ENCODE measurements at regions not wholly inside any gene's neighbourhood (a gene's known extent, or its start where the extent isn't known, plus 50 kb on each side); places are given as distances from the start of the nearest gene placed in this dataset.
"Not testable (repeated sequence)": the region's sequence is repeated elsewhere in the genome, so short reads cannot be mapped to it uniquely, and the experiment has no call there.

GRCh38 chr1:143574891-143575520 lies 396.8 kb downstream of the FAM72C start:
- Histone ChIP-seq H4K20me1 (ENCODE audit: insufficient read depth) (no peaks in the 10 kb centered on the region), H3K27ac (ENCODE audit: low read depth in 2 of 2, low read length in 1 of 2) (no peak overlapping the region), H3K79me2 (ENCODE audit: insufficient read depth) (no peaks in the 10 kb centered on the region), H2AFZ (ENCODE audit: low read depth) (no peak overlapping the region), H3K4me2 (no peak overlapping the region), H3K4me1 (ENCODE audit: control insufficient read depth in 1 of 2, insufficient read depth in 2 of 2, low read depth in 1 of 2, low read length in 1 of 2) (no peaks in the 10 kb centered on the region), H3K9me2 (no peaks in the 10 kb centered on the region), H3K9ac (no peak overlapping the region), H3F3A (replicated peaks; ENCODE audit: insufficient read depth) (no peaks in the 10 kb centered on the region), H3K27me3 (ENCODE audit: insufficient read depth) (no peaks in the 10 kb centered on the region; the same call in 1 of the 2 replicates), H3K4me3 (ENCODE audit: low read depth in 2 of 2, low read length in 1 of 2) (no peak overlapping the region), H3K9me3 (no peaks in the 10 kb centered on the region), H3K36me3 (replicated peaks in 1 of 2; ENCODE audit: control insufficient read depth in 1 of 2, insufficient read depth in 2 of 2, low read length in 1 of 2) (no peaks in the 10 kb centered on the region)
- TF ChIP-seq TCF12 (IDR thresholded peaks at IDR 0.05) = no peak
- ChIA-PET CTCF (no interaction called here), POLR2A (no interaction called here)
- 4% methylated on average over 4 of the region's 33 CpGs for WGBS (ENCODE audit: low lambda C conversion rate)
- no peak for DNase-seq

GRCh38 chr1:143572661-143573060 lies 399.1 kb downstream of the FAM72C start:
- H3F3A ChIP-seq (replicated peaks; ENCODE audit: insufficient read depth); CTCF ChIA-PET; H3K9ac ChIP-seq; H3K79me2 ChIP-seq (ENCODE audit: insufficient read depth); H3K4me1 ChIP-seq (ENCODE audit: control insufficient read depth in 1 of 2, insufficient read depth in 2 of 2, low read depth in 1 of 2, low read length in 1 of 2); H4K20me1 ChIP-seq (ENCODE audit: insufficient read depth); H3K4me2 ChIP-seq; POLR2A ChIA-PET; H3K27me3 ChIP-seq (ENCODE audit: insufficient read depth); H3K9me2 ChIP-seq; H3K27ac ChIP-seq (ENCODE audit: low read depth in 2 of 2, low read length in 1 of 2); H3K36me3 ChIP-seq (replicated peaks in 1 of 2; ENCODE audit: control insufficient read depth in 1 of 2, insufficient read depth in 2 of 2, low read length in 1 of 2); H3K4me3 ChIP-seq (ENCODE audit: low read depth in 2 of 2, low read length in 1 of 2); H2AFZ ChIP-seq (ENCODE audit: low read depth); DNase-seq; H3K9me3 ChIP-seq: not testable (repeated sequence)
- WGBS (ENCODE audit: low lambda C conversion rate) = 3% methylated on average over 5 of the region's 5 CpGs

GRCh38 chr1:143563761-143564160 lies 408.0 kb downstream of the FAM72C start:
- H3K27me3 ChIP-seq (ENCODE audit: insufficient read depth); CTCF ChIA-PET; H3K36me3 ChIP-seq (replicated peaks in 1 of 2; ENCODE audit: control insufficient read depth in 1 of 2, insufficient read depth in 2 of 2, low read length in 1 of 2); H4K20me1 ChIP-seq (ENCODE audit: insufficient read depth); H3K4me2 ChIP-seq; H3K9me3 ChIP-seq; H3K4me3 ChIP-seq (ENCODE audit: low read depth in 2 of 2, low read length in 1 of 2); H3K79me2 ChIP-seq (ENCODE audit: insufficient read depth); H3K9ac ChIP-seq; POLR2A ChIA-PET; H3K9me2 ChIP-seq; H3F3A ChIP-seq (replicated peaks; ENCODE audit: insufficient read depth); DNase-seq; H3K27ac ChIP-seq (ENCODE audit: low read depth in 2 of 2, low read length in 1 of 2); H3K4me1 ChIP-seq (ENCODE audit: control insufficient read depth in 1 of 2, insufficient read depth in 2 of 2, low read depth in 1 of 2, low read length in 1 of 2); H2AFZ ChIP-seq (ENCODE audit: low read depth): not testable (repeated sequence)
- 2% methylated on average over 10 of the region's 20 CpGs for WGBS (ENCODE audit: low lambda C conversion rate)

DNA sequence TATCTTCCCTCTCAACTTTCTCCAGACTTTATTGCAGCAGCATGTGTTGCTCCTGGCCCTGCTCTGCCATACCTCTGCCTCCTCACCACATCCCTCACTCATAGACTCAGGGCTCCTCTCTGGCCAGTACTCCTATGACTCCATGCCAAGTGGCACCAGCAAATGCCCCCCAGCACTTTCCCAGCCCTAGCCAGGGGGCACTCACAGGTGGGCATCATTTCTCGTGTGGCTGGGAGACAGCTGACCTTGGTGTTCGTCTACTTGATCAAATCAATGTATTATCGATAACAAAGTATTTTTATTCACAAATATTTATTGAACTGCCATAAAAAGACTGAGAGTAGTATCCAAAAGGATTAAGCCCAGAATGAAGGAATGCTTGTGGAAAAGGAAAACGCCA lies 418.2 kb downstream of the FAM72C start:
- Histone ChIP-seq H3K9ac (no peak overlapping the region), H2AFZ (ENCODE audit: low read depth) (no peak overlapping the region), H3K4me1 (ENCODE audit: control insufficient read depth in 1 of 2, insufficient read depth in 2 of 2, low read depth in 1 of 2, low read length in 1 of 2) (no peaks in the 10 kb centered on the region), H3F3A (replicated peaks; ENCODE audit: insufficient read depth) (no peaks in the 10 kb centered on the region), H3K4me3 (ENCODE audit: low read depth in 2 of 2, low read length in 1 of 2) (no peak overlapping the region), H3K27me3 (ENCODE audit: insufficient read depth) (no peaks in the 10 kb centered on the region), H3K9me3 (no peaks in the 10 kb centered on the region), H3K27ac (ENCODE audit: low read depth in 2 of 2, low read length in 1 of 2) (no peak overlapping the region), H3K9me2 (no peaks in the 10 kb centered on the region), H3K79me2 (ENCODE audit: insufficient read depth) (no peaks in the 10 kb centered on the region), H3K36me3 (replicated peaks in 1 of 2; ENCODE audit: control insufficient read depth in 1 of 2, insufficient read depth in 2 of 2, low read length in 1 of 2) (no peaks in the 10 kb centered on the region), H4K20me1 (ENCODE audit: insufficient read depth) (no peaks in the 10 kb centered on the region), H3K4me2 (no peak overlapping the region)
- TF ChIP-seq GATA2 (CRISPR knock-in tag; IDR thresholded peaks at IDR 0.05) (no peak), NRF1 (IDR thresholded peaks at IDR 0.05; ENCODE audit: low read depth, low read length) (no peak), CHD2 (IDR thresholded peaks at IDR 0.05; ENCODE audit: low read length, partially characterized antibody) (no peak), RXRA (IDR thresholded peaks at IDR 0.05; ENCODE audit: borderline replicate concordance, low read depth) (no peak), RCOR1 (IDR thresholded peaks at IDR 0.05; ENCODE audit: low read length) (no peak), RFX5 (IDR thresholded peaks at IDR 0.05; ENCODE audit: low read length) (no peak), TCF12 (IDR thresholded peaks at IDR 0.05) (no peak), ELF1 (IDR thresholded peaks at IDR 0.05) (no peak), EZH2phosphoT487 (IDR thresholded peaks at IDR 0.05; ENCODE audit: borderline replicate concordance, low read depth) (no peak)
- TF ChIP-seq, protein P1, sequence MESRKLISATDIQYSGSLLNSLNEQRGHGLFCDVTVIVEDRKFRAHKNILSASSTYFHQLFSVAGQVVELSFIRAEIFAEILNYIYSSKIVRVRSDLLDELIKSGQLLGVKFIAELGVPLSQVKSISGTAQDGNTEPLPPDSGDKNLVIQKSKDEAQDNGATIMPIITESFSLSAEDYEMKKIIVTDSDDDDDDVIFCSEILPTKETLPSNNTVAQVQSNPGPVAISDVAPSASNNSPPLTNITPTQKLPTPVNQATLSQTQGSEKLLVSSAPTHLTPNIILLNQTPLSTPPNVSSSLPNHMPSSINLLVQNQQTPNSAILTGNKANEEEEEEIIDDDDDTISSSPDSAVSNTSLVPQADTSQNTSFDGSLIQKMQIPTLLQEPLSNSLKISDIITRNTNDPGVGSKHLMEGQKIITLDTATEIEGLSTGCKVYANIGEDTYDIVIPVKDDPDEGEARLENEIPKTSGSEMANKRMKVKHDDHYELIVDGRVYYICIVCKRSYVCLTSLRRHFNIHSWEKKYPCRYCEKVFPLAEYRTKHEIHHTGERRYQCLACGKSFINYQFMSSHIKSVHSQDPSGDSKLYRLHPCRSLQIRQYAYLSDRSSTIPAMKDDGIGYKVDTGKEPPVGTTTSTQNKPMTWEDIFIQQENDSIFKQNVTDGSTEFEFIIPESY (IDR thresholded peaks at IDR 0.05; ENCODE audit: borderline replicate concordance, low read depth) = no peak
- no peak for DNase-seq
- 0% methylated on average over 4 of the region's 4 CpGs for WGBS (ENCODE audit: low lambda C conversion rate)
- ChIA-PET CTCF (no interaction called here), POLR2A (no interaction called here)

GRCh38 chr1:143504703-143505102 lies 467.1 kb downstream of the FAM72C start:
- H3K4me1 ChIP-seq (ENCODE audit: control insufficient read depth in 1 of 2, insufficient read depth in 2 of 2, low read depth in 1 of 2, low read length in 1 of 2); DNase-seq; H3F3A ChIP-seq (replicated peaks; ENCODE audit: insufficient read depth); H3K36me3 ChIP-seq (replicated peaks in 1 of 2; ENCODE audit: control insufficient read depth in 1 of 2, insufficient read depth in 2 of 2, low read length in 1 of 2); H4K20me1 ChIP-seq (ENCODE audit: insufficient read depth); H3K4me2 ChIP-seq; H3K9ac ChIP-seq; H2AFZ ChIP-seq (ENCODE audit: low read depth); CTCF ChIA-PET; H3K27me3 ChIP-seq (ENCODE audit: insufficient read depth); H3K9me2 ChIP-seq; H3K9me3 ChIP-seq; H3K4me3 ChIP-seq (ENCODE audit: low read depth in 2 of 2, low read length in 1 of 2); H3K27ac ChIP-seq (ENCODE audit: low read depth in 2 of 2, low read length in 1 of 2); POLR2A ChIA-PET; H3K79me2 ChIP-seq (ENCODE audit: insufficient read depth): not testable (repeated sequence)
